SK-N-MC (cell line): ENCODE measurements at regions not wholly inside any gene's neighbourhood (a gene's known extent, or its start where the extent isn't known, plus 50 kb on each side); places are given as distances from the start of the nearest gene placed in this dataset.

Source experiments
- EZH2 ChIP-seq: fragments of 200-600 bp; sonication (generic); IDR thresholded peaks from one replicate; pipeline ENCODE4 v1.6.1; 2017; ENCODE audit warnings: antibody characterized with exemption
- POLR2AphosphoS5 ChIP-seq: IDR thresholded peaks from 2 replicates; pipeline ENCODE4 v1.6.1; 2012; ENCODE audit warnings: mild to moderate bottlenecking, low read depth, low read length, borderline replicate concordance

GRCh38 chr1:235917267-235917811, 50.6 kb upstream of the LYST start:
- TF ChIP-seq POLR2AphosphoS5 (peak; percentile 58), EZH2 (no peak)
